Upper lobe of right lung (tissue), 1 donor: ENCODE measurements at regions not wholly inside any gene's neighbourhood (a gene's known extent, or its start where the extent isn't known, plus 50 kb on each side); places are given as distances from the start of the nearest gene placed in this dataset.
"Not testable (repeated sequence)": the region's sequence is repeated elsewhere in the genome, so short reads cannot be mapped to it uniquely, and the experiment has no call there.

Experiments used
- ATAC-seq: fragments of 200-7000 bp; cut with Tn5 transposase; one replicate; pipeline ENCODE4 v1.9.1; 2020; ENCODE audit warnings: mild to moderate bottlenecking, moderate library complexity
- DNase-seq: peaks from one replicate; pipeline ENCODE4 v3.0.0-alpha.2; 2020
- H3K27ac ChIP-seq: fragments of 200-600 bp; one replicate; pipeline ENCODE4 v1.8.0; 2022
- H3K27me3 ChIP-seq: fragments of 200-600 bp; one replicate; pipeline ENCODE4 v1.8.0; 2022; ENCODE audit warnings: mild to moderate bottlenecking
- H3K36me3 ChIP-seq: fragments of 200-600 bp; one replicate; pipeline ENCODE4 v1.8.0; 2022
- H3K4me1 ChIP-seq: fragments of 200-600 bp; one replicate; pipeline ENCODE4 v1.8.0; 2022
- H3K4me3 ChIP-seq: fragments of 200-600 bp; one replicate; pipeline ENCODE4 v1.8.0; 2022; ENCODE audit warnings: mild to moderate bottlenecking
- H3K9me3 ChIP-seq: fragments of 200-600 bp; one replicate; pipeline ENCODE4 v1.8.0; 2022
- CTCF ChIP-seq: fragments of 200-600 bp; IDR thresholded peaks from one replicate; pipeline ENCODE4 v1.8.0; 2022; ENCODE audit warnings: antibody characterized with exemption
- intact Hi-C: fragments of 100-400 bp; cut with DNase I; formaldehyde crosslinking; loops from one replicate; pipeline ENCODE4 v1.11.0; 2022
- donor health status: DM: no; HTN: yes; CAD: no; lungs with severe emphysema.

- Histone ChIP-seq H3K4me1 (no peaks in the 10 kb centered on the region), H3K27me3 (no peaks in the 10 kb centered on the region), H3K4me3 (no peak overlapping the region), H3K9me3 (no peaks in the 10 kb centered on the region), H3K27ac (no peak overlapping the region), H3K36me3 (no peaks in the 10 kb centered on the region)
- no peak for TF ChIP-seq CTCF
- intact Hi-C loops, result no loop called here
- ATAC-seq (no peak), DNase-seq (no peak)
Observed at GRCh38 chr3:3355442-3355841, 176.0 kb upstream of the CRBN start.

GRCh38 chr3:3353153-3353552 is 173.7 kb upstream of the CRBN start:
- DNase-seq (no peak), ATAC-seq (no peak)
- H3K9me3 ChIP-seq, result no peaks in the 10 kb centered on the region
- H3K36me3 ChIP-seq, result no peaks in the 10 kb centered on the region
- intact Hi-C loops, result no loop called here
- H3K27me3 ChIP-seq, result no peaks in the 10 kb centered on the region
- H3K4me1 ChIP-seq, result no peaks in the 10 kb centered on the region
- no peak for TF ChIP-seq CTCF
- H3K27ac ChIP-seq, result no peak overlapping the region
- no peak overlapping the region for H3K4me3 ChIP-seq

GRCh38 chr3:3351226-3351625 is 171.7 kb upstream of the CRBN start:
- no peak for TF ChIP-seq CTCF
- Histone ChIP-seq H3K36me3 (no peaks in the 10 kb centered on the region), H3K4me3 (no peak overlapping the region), H3K27me3 (no peaks in the 10 kb centered on the region), H3K4me1 (no peaks in the 10 kb centered on the region), H3K27ac (no peak overlapping the region), H3K9me3 (no peaks in the 10 kb centered on the region)
- intact Hi-C loops, result no loop called here
- DNase-seq, result no peak
- no peak for ATAC-seq

- H3K4me3 ChIP-seq, H3K9me3 ChIP-seq, H3K4me1 ChIP-seq, intact Hi-C loops, H3K27me3 ChIP-seq, DNase-seq, ATAC-seq, H3K36me3 ChIP-seq, H3K27ac ChIP-seq: not testable (repeated sequence)
Observed at GRCh38 chr3:3347056-3347455, 167.6 kb upstream of the CRBN start.

GRCh38 chr3:3346556-3346955 is 167.1 kb upstream of the CRBN start:
- intact Hi-C loops, result no loop called here
- Histone ChIP-seq H3K27me3 (no peaks in the 10 kb centered on the region), H3K36me3 (no peaks in the 10 kb centered on the region), H3K4me3 (no peak overlapping the region), H3K27ac (no peak overlapping the region), H3K4me1 (no peaks in the 10 kb centered on the region), H3K9me3 (no peaks in the 10 kb centered on the region)
- no peak for ATAC-seq
- no peak for DNase-seq
- no peak for TF ChIP-seq CTCF

GRCh38 chr3:3342141-3342540 is 162.7 kb upstream of the CRBN start:
- H3K9me3 ChIP-seq, result no peaks in the 10 kb centered on the region
- no peak for ATAC-seq
- no peak for DNase-seq
- H3K4me3 ChIP-seq, result no peak overlapping the region
- intact Hi-C loops, result no loop called here
- H3K27me3 ChIP-seq, result no peaks in the 10 kb centered on the region
- TF ChIP-seq CTCF, result no peak
- no peaks in the 10 kb centered on the region for H3K36me3 ChIP-seq
- H3K27ac ChIP-seq, result no peak overlapping the region
- H3K4me1 ChIP-seq, result no peaks in the 10 kb centered on the region
